Astrocyte of the spinal cord (primary cell): ENCODE measurements at regions not wholly inside any gene's neighbourhood (a gene's known extent, or its start where the extent isn't known, plus 50 kb on each side); places are given as distances from the start of the nearest gene placed in this dataset.
"Not testable (repeated sequence)": the region's sequence is repeated elsewhere in the genome, so short reads cannot be mapped to it uniquely, and the experiment has no call there.

ENCODE experiments used
- DNase-seq: peaks from one replicate; pipeline ENCODE4 v3.0.0; 2011; ENCODE audit warnings: low read depth, low spot score
- H3K4me3 ChIP-seq: 2 replicates; pipeline ENCODE4 v1.5.1; 2011; ENCODE audit warnings: low read depth, mild to moderate bottlenecking, low read length, moderate library complexity
- in situ Hi-C: cut with HindIII; loops from 2 replicates; pipeline ENCODE4 v1.10.0; 2017; ENCODE audit warnings: low sequenced_read_pairs
- TF ChIP-seq, protein P1 (sequence below): IDR thresholded peaks from 2 replicates; pipeline ENCODE4 v1.5.1; 2012; ENCODE audit warnings: low read depth, mild to moderate bottlenecking, low read length, inconsistent platforms

DNA sequence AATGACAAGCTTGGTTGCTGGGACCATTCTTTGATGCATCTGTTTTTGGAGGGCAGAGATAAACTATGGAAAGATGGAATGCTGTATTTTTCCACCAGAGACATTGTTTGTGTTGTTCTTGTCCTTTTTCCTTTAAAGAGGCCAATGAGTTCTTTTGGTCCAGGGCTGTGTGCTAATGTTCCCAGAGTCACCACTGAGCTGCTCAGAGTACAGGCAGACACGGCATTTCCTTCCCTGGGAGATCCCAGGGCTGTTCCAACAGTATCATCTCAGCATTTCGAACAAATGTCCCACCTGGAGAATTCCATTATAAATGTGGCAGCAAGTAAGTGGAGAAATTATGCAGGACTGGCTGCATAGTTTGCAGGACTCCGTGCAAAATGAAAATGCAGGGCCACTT, 190.6 kb downstream of the IL20RB start:
- TF ChIP-seq, protein P1, sequence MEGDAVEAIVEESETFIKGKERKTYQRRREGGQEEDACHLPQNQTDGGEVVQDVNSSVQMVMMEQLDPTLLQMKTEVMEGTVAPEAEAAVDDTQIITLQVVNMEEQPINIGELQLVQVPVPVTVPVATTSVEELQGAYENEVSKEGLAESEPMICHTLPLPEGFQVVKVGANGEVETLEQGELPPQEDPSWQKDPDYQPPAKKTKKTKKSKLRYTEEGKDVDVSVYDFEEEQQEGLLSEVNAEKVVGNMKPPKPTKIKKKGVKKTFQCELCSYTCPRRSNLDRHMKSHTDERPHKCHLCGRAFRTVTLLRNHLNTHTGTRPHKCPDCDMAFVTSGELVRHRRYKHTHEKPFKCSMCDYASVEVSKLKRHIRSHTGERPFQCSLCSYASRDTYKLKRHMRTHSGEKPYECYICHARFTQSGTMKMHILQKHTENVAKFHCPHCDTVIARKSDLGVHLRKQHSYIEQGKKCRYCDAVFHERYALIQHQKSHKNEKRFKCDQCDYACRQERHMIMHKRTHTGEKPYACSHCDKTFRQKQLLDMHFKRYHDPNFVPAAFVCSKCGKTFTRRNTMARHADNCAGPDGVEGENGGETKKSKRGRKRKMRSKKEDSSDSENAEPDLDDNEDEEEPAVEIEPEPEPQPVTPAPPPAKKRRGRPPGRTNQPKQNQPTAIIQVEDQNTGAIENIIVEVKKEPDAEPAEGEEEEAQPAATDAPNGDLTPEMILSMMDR = no peak
- DNase-seq = no peak
- no peak overlapping the region for H3K4me3 ChIP-seq
- in situ Hi-C loops = no loop called here

DNA sequence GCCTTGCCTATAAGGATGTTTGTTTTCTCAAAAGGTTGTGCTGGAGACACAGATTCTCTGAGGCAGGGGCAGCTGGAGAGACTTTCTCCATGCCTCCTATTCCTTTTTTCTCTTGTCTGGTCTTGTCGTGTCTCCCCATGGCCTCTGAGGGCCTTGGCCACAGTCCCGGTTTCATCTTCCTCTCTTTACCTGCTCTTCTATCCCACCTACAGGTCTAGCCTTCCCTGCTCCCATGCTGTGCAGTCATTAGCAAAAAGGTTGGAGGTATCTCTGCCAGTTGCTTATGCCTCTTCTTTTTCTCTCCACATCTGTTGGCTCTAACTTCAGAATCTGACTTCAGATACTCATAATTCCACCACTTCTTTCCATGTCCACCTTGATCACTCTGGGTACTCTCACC, 191.1 kb downstream of the IL20RB start:
- in situ Hi-C loops = no loop called here
- H3K4me3 ChIP-seq = no peak overlapping the region
- no peak for DNase-seq
- TF ChIP-seq, protein P1 = no peak

DNA sequence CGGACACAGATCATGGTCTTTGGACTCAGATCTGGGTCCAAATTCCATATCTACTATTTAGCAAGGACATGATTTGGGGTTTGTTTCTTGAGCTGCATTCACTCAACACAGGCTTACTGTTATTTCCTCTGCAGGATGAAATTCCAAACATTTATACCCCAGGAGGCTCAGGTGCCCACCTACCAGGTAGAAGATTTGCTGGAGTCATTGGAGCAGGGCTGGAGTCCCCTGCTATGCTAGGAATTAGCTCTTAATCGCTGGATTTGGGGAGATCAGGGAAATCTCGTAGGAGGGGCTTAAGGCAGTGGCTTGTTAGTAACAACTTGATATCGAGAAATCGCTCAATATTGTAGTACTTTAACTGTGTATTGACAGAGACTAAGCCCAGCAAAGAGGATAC, 193.0 kb downstream of the IL20RB start:
- no peak for DNase-seq
- in situ Hi-C loops = no loop called here
- H3K4me3 ChIP-seq = no peak overlapping the region
- TF ChIP-seq, protein P1 = no peak

DNA sequence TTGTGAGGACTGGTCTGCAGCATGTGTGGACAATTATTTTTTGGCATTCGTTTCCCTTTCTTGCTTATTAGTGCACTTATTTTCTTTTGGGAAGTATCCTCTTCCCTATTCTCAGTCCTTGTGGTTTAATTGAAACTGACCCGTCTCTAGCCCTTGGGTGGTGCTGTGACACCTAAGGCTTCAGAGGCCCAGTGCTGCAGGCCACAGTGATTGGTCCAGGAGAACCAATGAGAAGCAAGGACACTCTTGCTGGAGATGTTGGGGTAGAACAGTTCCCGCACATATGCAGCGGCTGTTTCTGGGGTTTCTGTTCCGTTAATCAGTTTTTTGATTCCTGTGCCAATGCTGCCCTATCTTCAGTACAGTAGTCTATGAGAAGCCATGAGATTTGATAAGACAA, 195.3 kb downstream of the IL20RB start:
- in situ Hi-C loops, DNase-seq, H3K4me3 ChIP-seq: not testable (repeated sequence)

DNA sequence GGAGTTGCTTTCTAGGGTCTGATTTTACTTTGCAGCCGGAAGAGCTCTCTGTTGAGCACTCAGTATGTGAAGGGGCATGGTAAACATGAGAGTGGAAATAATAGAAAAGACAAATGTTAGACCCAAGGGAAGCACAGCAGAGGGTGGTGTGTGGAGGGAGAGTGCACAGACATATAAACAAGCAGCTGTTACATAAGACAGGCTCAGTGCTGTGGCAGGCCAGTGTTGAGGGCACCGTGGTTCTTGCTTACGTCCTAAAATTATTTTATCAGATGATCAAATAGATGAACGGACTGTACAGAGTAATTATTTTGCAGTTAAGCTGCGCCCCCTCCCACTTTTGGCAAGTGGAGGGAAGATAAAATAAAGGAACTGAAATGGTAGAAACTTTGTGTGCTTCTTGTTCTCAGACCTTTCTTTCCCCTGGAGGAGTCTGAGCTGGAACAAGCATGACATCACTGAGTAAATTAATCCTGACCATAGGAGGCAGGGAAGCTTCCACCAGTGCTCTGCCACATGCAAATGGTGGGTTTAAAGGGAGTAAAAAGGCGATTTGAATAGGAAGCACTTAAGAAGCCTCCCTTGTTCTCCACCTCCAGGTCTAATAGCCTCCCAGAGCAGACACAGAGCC, 205.6 kb downstream of the IL20RB start:
- DNase-seq = no peak
- H3K4me3 ChIP-seq = no peak overlapping the region
- TF ChIP-seq, protein P1 = no peak
- in situ Hi-C loops = no loop called here

DNA sequence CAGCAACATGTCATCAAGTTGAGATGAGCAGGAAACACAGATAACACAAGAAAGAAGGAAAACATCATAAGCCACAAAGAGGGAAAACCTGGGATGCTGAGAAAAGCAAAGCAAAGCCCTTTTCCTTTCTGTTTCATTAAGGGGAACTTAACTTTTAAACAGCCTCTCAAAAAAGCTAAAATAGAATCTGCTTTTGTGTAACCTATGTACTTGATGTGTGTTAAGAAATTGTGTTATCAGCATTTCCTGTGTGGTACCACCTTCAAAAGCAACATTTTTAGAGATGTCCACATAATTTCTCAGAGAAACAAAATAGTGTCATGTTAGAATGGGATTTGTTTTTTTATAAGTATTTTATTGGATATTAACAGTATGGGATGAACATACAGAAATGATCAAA, 206.2 kb downstream of the IL20RB start:
- in situ Hi-C loops = no loop called here
- DNase-seq = no peak
- H3K4me3 ChIP-seq = no peak overlapping the region
- TF ChIP-seq, protein P1 = no peak

DNA sequence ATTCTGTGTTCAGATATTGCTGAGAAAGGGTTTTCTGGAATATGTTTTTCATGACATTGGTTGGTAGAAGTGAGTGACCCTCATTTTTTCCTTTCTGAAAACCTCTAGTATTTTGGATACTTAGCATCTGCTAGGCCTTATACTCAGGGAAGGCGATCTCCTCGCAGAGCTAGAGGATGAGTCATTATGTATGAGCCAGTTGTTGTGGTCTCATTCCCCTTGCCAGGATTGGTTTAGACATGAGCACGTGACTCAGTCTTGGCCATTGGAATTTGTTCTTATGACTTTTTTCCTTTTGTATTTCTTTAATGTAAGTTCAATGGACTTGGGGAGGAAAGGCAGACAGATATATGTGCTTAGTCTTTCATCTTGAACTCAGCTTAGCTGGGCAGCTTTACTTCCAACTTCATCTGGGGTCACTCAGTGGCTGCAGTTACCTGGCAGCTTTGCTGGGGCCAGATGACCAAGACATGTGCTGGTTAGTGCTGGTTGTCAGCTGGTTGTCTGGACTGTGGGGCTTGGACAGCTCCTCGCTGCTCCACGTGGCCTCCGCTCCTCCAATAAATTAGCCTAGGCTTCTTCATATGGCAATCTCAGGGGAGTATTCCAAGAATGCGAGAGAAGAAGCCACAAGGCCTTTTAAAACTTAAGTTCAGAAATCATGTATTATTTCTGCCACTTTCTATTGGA, 207.5 kb downstream of the IL20RB start:
- TF ChIP-seq, protein P1 = no peak
- in situ Hi-C loops = no loop called here
- H3K4me3 ChIP-seq = no peak overlapping the region
- peak; percentile 35 for DNase-seq
